ENCODE measurements at regions not wholly inside any gene's neighbourhood (a gene's known extent, or its start where the extent isn't known, plus 50 kb on each side); places are given as distances from the start of the nearest gene placed in this dataset.
"Not testable (repeated sequence)": the region's sequence is repeated elsewhere in the genome, so short reads cannot be mapped to it uniquely, and the experiment has no call there.

GRCh38 chr6:126210398-126211075, 129.4 kb upstream of the CENPW start:
- no peak for TF ChIP-seq CTCF (IDR thresholded peaks at IDR 0.05; ENCODE audit: borderline replicate concordance)
- Histone ChIP-seq H3K27me3 (ENCODE audit: low read depth) (no peaks in the 10 kb centered on the region), H3K36me3 (no peaks in the 10 kb centered on the region), H3K9me3 (replicated peaks) (peaks cover 6% of the 10 kb centered on the region), H3K4me1 (no peaks in the 10 kb centered on the region), H3K27ac (replicated peaks) (no peak overlapping the region), H3K4me3 (no peak overlapping the region)
- DNase-seq, result no peak
- intact Hi-C loops (cut with micrococcal nuclease), result no loop called here

- Histone ChIP-seq H3K4me3 (no peak overlapping the region), H3K27me3 (ENCODE audit: low read depth) (no peaks in the 10 kb centered on the region), H3K27ac (replicated peaks) (no peak overlapping the region), H3K4me1 (no peaks in the 10 kb centered on the region), H3K36me3 (peaks cover 8% of the 10 kb centered on the region), H3K9me3 (replicated peaks) (peaks cover 9% of the 10 kb centered on the region)
- intact Hi-C loops (cut with micrococcal nuclease), result no loop called here
- TF ChIP-seq CTCF (IDR thresholded peaks at IDR 0.05; ENCODE audit: borderline replicate concordance), result no peak
- DNase-seq, result no peak
Observed at GRCh38 chr6:126217497-126217896, 122.4 kb upstream of the CENPW start.

- DNase-seq; intact Hi-C loops (cut with micrococcal nuclease); H3K27me3 ChIP-seq (ENCODE audit: low read depth); H3K4me3 ChIP-seq; H3K4me1 ChIP-seq; H3K9me3 ChIP-seq (replicated peaks); H3K36me3 ChIP-seq; H3K27ac ChIP-seq (replicated peaks): not testable (repeated sequence)
Observed at GRCh38 chr6:126220901-126221300, 119.0 kb upstream of the CENPW start.

- Histone ChIP-seq H3K27me3 (ENCODE audit: low read depth) (no peaks in the 10 kb centered on the region), H3K4me1 (no peaks in the 10 kb centered on the region), H3K9me3 (replicated peaks) (no peaks in the 10 kb centered on the region), H3K4me3 (no peak overlapping the region), H3K27ac (replicated peaks) (no peak overlapping the region), H3K36me3 (no peaks in the 10 kb centered on the region)
- TF ChIP-seq CTCF (IDR thresholded peaks at IDR 0.05; ENCODE audit: borderline replicate concordance), result no peak
- intact Hi-C loops (cut with micrococcal nuclease), result no loop called here
- DNase-seq, result no peak
Observed at GRCh38 chr6:126227833-126228702, 111.8 kb upstream of the CENPW start.

- intact Hi-C loops (cut with micrococcal nuclease), result no loop called here
- Histone ChIP-seq H3K36me3 (no peaks in the 10 kb centered on the region), H3K9me3 (replicated peaks) (peaks cover 5% of the 10 kb centered on the region), H3K4me1 (no peaks in the 10 kb centered on the region), H3K27ac (replicated peaks) (no peak overlapping the region), H3K27me3 (ENCODE audit: low read depth) (no peaks in the 10 kb centered on the region), H3K4me3 (no peak overlapping the region)
- DNase-seq, result no peak
- no peak for TF ChIP-seq CTCF (IDR thresholded peaks at IDR 0.05; ENCODE audit: borderline replicate concordance)
Observed at GRCh38 chr6:126232671-126233070, 107.2 kb upstream of the CENPW start.

- intact Hi-C loops (cut with micrococcal nuclease), result no loop called here
- Histone ChIP-seq H3K4me1 (no peaks in the 10 kb centered on the region), H3K36me3 (no peaks in the 10 kb centered on the region), H3K9me3 (replicated peaks) (peaks cover 5% of the 10 kb centered on the region), H3K4me3 (no peak overlapping the region), H3K27ac (replicated peaks) (no peak overlapping the region), H3K27me3 (ENCODE audit: low read depth) (no peaks in the 10 kb centered on the region)
- TF ChIP-seq CTCF (IDR thresholded peaks at IDR 0.05; ENCODE audit: borderline replicate concordance), result no peak
- DNase-seq, result no peak
Observed at GRCh38 chr6:126233192-126233591, 106.7 kb upstream of the CENPW start.

Data from left ventricle myocardium inferior (tissue), 1 donor.